AG08395 (cell line): ENCODE measurements at regions not wholly inside any gene's neighbourhood (a gene's known extent, or its start where the extent isn't known, plus 50 kb on each side); places are given as distances from the start of the nearest gene placed in this dataset.

Source experiments
- DNase-seq: peaks from one replicate; pipeline ENCODE4 v3.0.0; 2012; ENCODE audit warnings: mixed read lengths, low spot score

GRCh38 chr17:34140006-34140405, 115.1 kb upstream of the CCL2 start:
- no peak for DNase-seq

DNA sequence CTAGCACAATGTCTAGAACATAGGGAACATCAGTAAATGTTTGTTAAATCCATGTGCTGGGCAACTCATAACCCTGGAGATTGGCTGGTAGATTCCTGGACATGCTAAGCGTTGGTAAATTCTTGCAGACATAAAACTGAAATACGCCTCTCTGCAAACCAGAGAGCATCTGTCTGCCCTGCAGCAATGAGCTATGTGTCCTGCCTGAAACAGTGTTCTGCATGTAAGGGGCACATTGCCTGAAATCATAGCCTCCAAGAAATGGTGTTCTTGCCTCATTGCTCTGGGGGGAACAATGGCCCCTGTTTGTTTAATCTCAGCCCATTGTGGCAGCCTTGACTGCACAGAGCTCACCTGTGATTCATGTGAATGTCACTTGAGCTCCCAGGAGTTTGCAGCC, 113.5 kb upstream of the CCL2 start:
- DNase-seq, result no peak

DNA sequence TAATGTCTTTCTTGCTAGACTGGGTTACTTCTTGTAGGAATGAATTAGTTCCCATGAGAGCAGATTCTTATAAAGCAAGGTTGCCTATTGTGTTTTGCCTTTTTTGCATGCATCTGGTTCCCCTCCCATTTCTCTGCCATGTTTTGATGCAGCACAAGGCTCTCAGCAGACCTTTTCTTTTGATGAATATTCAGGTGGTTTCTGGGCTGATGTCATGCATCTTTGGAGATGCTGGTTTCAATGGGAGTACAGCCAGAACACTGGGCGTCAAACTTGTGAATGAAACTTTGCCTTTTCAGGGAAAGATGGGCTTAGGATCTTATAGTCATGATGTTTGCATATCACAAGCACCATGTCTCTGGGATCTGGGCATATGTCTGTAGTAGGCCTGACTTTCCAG, 111.7 kb upstream of the CCL2 start:
- no peak for DNase-seq

GRCh38 chr17:34146440-34147043, 108.5 kb upstream of the CCL2 start:
- no peak for DNase-seq

DNA sequence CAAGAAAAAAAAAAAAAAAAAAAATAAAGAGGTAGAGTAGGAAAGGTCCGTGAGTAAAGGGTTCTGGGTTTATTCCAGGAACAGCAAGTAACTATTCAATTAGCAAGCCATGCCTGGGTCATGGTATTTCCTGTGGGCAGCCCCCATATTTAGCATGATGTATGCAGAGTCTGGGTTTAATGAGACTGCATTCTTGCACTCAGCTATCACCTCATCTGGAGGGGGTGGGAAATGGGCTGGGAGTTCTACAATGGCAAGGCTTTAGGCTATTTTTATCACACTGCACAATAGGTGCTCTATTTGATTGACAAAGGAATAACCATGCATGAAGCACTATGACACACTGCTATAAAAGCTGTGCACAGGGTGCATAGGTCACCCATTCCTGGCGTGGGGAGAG, 104.0 kb upstream of the CCL2 start:
- no peak for DNase-seq

GRCh38 chr17:34153991-34154390, 101.1 kb upstream of the CCL2 start:
- DNase-seq, result no peak

DNA sequence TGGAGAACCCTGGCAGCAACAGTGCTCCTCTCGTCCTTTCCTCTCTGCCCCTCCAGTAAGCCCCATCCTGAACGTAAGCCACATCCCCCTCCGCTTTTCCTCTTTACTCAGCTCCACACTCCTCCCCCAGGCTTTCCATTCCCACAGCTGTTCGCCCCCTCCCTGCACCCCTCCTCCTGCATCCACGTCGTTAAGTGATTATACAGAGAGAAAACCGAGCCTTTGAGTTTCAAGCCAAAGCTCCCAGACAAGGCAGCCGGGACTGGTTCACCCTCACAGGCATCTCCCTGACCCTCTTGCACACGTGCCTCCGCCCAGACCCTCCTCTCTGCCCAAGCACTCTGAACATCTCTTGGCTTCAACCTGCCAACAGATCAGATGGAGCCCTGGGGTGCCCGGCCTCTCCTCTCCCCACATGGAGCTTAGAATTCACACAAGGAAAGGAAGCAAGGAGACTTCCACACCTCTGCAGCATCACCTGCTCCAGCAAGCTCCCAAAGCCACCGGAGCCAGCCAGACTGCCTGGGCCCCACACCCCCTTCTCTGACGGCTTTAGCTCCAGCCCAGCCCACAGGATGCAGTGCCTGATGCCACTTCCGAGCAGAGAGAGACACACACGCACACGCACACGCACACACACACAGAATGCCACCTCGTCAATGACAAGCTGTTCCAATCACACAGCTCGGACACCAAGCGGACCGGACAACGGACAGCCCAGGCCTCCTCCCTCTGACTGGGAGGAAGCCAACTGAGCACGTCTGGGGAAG, 99.9 kb upstream of the CCL2 start:
- no peak for DNase-seq

DNA sequence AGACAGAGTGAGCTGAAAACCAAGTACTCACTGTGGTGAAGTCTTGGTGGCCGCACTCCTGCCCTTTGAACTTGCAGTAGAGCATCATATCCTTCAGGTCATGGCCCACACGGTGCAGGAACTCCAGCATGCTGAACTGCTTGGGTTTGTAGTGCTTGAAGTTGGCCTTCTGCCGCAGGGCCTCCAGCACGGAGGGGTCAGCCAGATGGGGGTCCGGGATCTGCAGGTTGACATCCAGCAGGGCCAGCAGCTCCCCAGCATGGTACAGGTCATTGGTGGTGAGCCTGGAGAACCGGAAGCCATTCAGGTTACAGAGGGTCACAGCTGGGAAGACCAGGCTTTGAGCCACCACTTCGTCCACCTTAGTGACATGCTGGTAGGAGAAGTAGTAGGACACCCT, 99.1 kb upstream of the CCL2 start:
- DNase-seq, result no peak

DNA sequence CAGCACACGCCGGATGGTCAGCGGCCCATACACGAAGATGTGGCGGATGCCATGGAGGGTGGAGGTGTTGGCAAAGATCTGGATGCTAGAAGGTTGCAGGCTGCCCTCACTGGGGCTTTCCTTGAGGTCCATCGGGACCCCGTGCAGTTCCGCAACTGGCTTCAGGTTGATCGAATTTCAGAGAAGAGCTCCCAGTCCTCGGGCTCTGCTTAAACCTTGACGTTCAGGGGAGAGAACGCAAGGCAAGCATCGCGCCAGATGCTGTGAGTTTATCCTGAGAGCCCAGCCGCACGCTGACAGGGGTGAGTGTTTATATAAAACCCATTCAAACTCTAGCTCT, 98.7 kb upstream of the CCL2 start:
- DNase-seq, result no peak

DNA sequence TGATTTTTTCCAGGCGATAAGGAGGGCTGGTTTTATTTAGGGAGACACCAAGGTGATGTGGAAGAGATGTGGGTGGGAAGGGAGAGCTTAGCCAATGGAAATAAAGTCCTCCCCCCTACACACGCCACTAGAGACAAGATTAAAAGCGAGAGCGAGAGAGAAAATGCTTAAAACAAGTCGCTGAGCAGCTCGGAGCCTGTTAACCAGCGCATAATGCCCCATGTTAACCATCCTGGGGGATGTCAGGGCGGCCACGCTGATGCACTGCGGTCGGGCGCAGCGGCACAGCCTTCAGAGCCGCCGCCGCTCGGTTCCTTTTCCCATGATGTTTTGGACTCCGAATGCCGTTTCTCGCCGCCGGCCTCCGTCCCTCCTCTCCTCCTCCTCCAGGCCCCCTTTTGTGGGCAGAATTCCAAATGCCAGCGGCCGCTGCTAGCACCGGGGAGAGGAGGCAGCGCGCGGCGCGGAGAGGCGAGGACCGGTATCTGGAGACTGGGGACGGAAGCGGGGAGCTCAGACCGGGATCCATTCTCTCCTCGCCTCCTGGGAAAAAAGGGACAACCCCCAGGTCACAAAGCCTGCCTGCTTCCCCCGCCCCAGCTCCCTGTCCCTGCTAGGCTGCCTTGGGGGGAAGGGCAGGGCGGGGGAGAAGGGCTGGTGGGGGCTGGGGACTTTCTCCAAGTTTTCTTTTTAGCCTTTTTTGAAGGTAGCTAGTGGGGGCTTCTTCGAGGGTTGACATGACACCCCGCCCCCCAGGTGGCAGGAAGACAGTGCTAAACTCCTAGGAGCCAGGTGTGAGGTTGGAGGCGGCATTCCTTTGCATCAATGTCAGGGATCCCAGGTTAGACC, 98.1 kb upstream of the CCL2 start:
- no peak for DNase-seq

DNA sequence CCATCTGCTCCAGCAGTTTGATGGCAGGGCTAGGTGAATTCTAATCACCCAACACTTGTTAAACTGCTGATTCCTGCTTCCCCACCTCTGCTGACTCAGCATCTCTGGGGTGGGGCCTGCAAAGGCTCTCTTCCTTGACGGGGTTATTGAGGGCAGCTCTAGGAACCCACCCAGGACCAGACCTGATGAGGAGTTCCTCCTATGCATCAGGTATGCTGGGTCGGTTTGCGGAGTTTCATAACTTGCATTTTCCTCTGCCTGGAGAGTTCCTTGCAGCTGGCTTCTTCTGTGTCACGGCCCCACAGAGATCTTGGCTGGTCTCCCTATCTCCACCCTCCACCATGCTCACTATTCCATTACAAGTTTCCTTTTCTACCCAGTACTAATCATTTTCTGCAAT, 93.4 kb upstream of the CCL2 start:
- no peak for DNase-seq

DNA sequence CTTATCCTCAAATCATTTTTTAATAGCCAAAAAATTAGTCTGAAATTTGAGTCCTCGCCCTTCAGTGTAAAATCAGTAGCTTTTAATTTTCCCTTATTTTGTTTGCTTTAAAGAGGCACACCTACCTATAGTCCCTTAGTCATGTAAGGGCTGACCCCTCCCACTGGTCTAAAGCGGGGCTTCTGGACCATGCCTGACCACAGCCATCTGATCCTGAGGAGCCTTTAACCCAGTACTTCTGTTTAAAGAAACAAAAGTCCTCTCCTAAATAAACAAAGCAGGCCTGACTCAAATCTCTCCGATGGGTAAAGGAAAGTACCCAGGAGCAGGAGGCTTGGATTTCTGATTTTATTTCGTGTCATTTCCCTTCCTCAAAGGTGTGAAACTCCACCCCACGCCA, 92.0 kb upstream of the CCL2 start:
- no peak for DNase-seq

DNA sequence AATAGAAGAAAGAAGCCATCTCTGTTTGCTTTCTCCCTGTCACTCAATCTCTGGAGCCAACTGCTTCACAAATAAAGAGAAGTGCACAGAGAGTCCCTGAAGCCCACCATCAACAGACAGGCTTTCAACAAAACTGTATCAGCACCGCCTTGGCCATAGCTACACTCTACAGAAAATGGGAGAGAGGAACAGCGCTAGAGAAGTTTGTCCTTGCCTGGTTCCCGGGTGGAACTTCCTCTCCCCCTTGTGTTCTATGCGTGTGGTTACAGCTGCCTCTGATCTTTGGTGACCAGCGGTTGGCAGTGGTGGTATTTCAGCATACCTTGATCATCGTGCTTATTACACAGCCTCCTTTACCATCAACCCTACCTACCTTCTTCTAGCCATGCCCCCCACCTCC, 91.4 kb upstream of the CCL2 start:
- DNase-seq, result peak; percentile 51

DNA sequence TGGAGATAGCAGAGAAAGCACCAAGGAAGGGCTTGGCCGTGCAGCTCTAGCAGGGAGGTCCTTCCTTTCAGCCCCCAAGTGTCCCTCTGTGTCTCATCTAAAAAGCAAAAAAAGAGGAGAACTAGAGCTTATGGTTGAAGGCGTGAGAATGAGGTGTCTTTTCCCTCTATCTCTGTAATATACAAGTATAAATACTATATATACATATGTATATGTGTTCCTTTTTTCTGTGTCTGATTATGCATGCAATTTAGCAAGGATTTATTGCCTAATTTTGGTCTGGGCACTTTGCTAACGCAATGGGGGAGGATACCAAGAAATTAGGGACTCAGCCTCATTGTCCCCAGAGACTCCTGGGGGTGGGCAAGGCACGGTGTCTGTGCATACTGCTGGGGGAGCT, 90.2 kb upstream of the CCL2 start:
- no peak for DNase-seq

DNA sequence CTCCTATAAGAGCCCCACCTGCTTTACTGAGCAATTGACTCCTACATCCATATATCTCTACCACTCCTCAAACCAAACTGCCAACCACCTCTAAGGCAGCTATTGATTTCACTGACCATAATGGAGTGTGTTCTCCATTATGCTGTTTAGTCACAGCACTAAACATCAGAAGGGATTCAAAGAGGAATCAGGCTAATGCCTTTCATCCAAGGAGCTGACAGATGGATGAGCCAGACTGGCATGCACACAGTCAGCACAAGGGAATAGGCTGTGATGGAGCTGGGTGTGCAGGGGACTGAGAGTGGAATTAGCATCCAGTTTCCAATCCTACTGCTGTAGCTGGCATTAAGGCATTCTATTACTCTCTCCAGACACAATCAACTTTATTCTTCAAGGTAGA, 88.7 kb upstream of the CCL2 start:
- DNase-seq, result no peak

GRCh38 chr17:34167354-34167753, 87.7 kb upstream of the CCL2 start:
- no peak for DNase-seq

GRCh38 chr17:34168989-34169388, 86.1 kb upstream of the CCL2 start:
- DNase-seq, result no peak

DNA sequence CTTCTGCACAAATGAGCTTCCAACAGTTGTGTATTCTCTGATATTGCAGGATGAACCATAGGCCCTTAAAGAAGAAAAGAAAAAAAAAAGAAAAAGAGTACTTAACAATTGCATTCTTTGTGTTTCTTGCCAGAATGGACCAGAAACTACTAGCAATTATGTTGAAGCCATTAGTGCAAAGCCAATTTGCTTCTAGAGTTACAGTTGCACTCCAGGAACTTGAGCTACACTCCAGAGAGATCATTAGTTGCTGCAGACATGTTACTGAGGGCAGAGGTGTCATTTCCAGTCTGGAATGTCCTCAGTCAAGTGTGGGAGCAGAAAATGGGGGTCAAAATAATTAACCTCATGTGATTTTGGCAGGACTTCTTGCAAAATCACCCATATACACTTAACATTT, 85.6 kb upstream of the CCL2 start:
- no peak for DNase-seq

DNA sequence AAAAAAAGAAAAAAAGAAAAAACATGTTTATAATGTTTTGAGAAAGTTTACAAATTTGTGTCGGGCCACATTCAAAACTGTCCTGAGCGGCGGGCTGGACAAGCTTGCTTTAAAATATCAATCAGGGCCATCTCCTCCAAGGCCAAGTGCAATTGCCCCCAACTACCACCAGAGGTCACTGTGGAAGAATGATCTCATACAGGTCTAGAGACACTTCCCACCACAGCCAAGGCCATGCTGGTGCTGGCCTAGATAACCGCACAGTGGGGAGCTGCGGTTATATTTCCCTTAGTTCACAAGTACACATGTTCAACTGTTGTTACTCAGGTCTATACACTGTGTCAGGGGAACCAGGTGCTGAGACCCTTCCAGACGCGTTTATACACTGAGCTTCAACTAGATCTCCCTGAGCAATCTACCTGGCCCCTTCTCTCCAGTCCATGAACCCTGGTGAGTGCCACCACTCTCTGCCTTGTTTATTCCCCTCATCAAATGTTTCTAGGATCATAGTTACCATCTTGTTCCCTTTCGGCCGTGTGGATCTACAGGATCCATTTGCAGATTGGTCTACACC, 83.8 kb upstream of the CCL2 start:
- peak; percentile 71 for DNase-seq

- no peak for DNase-seq
These were observed 82.6 kb upstream of the CCL2 start for GRCh38 chr17:34172390-34172918.

- no peak for DNase-seq
These were observed 81.8 kb upstream of the CCL2 start for GRCh38 chr17:34173241-34173640.

GRCh38 chr17:34174496-34174895, 80.6 kb upstream of the CCL2 start:
- DNase-seq, result no peak

- DNase-seq, result no peak
These were observed 78.6 kb upstream of the CCL2 start for GRCh38 chr17:34176440-34176839.
